K562 (cell line): ENCODE measurements at regions not wholly inside any gene's neighbourhood (a gene's known extent, or its start where the extent isn't known, plus 50 kb on each side); places are given as distances from the start of the nearest gene placed in this dataset.
A peak's percentile ranks its signal among the peaks of the same experiment; 100 is the strongest.

ENCODE experiments used
- ARID1B ChIP-seq: fragments of 450-650 bp; IDR thresholded peaks from 2 replicates; pipeline ENCODE4 v1.6.1; 2016; ENCODE audit warnings: antibody characterized with exemption, mild to moderate bottlenecking, inconsistent platforms
- CBFA2T3 ChIP-seq: fragments of 450-650 bp; IDR thresholded peaks from 2 replicates; pipeline ENCODE4 v1.6.1; 2017
- CXXC5 ChIP-seq: fragments of 250-450 bp; sonication (Bioruptor Pico); IDR thresholded peaks from 2 replicates; pipeline ENCODE4 v1.8.0; 2022; ENCODE audit warnings: inconsistent platforms, mild to moderate bottlenecking, moderate library complexity
- FUS ChIP-seq: fragments of 200-400 bp; formaldehyde crosslinking; optimal IDR thresholded peaks from 2 replicates; pipeline ENCODE3; 2017; ENCODE audit warnings: low read depth, low read length
- JUND ChIP-seq, 2 experiments: IDR thresholded peaks; 2 replicates in 1 of 2; 3 replicates in 1 of 2; pipeline ENCODE4 v1.6.1; 2011; ENCODE audit warnings: borderline replicate concordance in 2 of 2, low read depth in 2 of 2, low read length in 2 of 2, improper control_type of control experiment in 1 of 2, missing biosample characterization in 1 of 2, missing genetic modification characterization in 1 of 2, missing genetic modification reagents in 1 of 2
- MIER1 ChIP-seq: fragments of 450-650 bp; IDR thresholded peaks from 2 replicates; pipeline ENCODE4 v1.6.1; 2016; ENCODE audit warnings: antibody characterized with exemption, mild to moderate bottlenecking, low read depth
- PHTF2 ChIP-seq: fragments of 250-450 bp; sonication (Bioruptor Pico); IDR thresholded peaks from 2 replicates; pipeline ENCODE4 v1.5.0; 2021; ENCODE audit warnings: mild to moderate bottlenecking
- POLR2AphosphoS5 ChIP-seq: IDR thresholded peaks from 2 replicates; pipeline ENCODE4 v1.6.1; 2011; ENCODE audit warnings: mild to moderate bottlenecking, low read depth, low read length, moderate library complexity; ENCODE audit not compliant: control insufficient read depth, insufficient read depth
- PRPF4 ChIP-seq: fragments of 200-400 bp; formaldehyde crosslinking; IDR thresholded peaks from one replicate; pipeline ENCODE4 v1.6.1; 2017; ENCODE audit warnings: low read length, low read depth, mild to moderate bottlenecking; ENCODE audit not compliant: insufficient read depth, poor library complexity, severe bottlenecking
- RB1 ChIP-seq: fragments of 450-650 bp; IDR thresholded peaks from 2 replicates; pipeline ENCODE4 v1.6.1; 2017; ENCODE audit warnings: low read depth, mild to moderate bottlenecking
- TAL1 ChIP-seq: fragments of 450-650 bp; IDR thresholded peaks from 2 replicates; pipeline ENCODE4 v1.6.1; 2016; ENCODE audit warnings: mild to moderate bottlenecking
- TCF3 ChIP-seq: sonication (generic); formaldehyde crosslinking; IDR thresholded peaks from 2 replicates; pipeline ENCODE4 v1.4.0; 2020; ENCODE audit warnings: mild to moderate bottlenecking, missing genetic modification reagents
- ZFP36 ChIP-seq: fragments of 150-350 bp; IDR thresholded peaks from 2 replicates; pipeline ENCODE4 v1.6.1; 2018; ENCODE audit warnings: low read length, low read depth; ENCODE audit not compliant: partially characterized antibody
- ZNF584 ChIP-seq: fragments of 200-800 bp; sonication (Bioruptor generic); IDR thresholded peaks from 2 replicates; pipeline ENCODE4 v1.6.1; 2016; ENCODE audit warnings: low read depth, mild to moderate bottlenecking, missing genetic modification characterization, missing compliant biosample characterization
- TF ChIP-seq, protein P1 (sequence below): fragments of 250-450 bp; sonication (Bioruptor Pico); IDR thresholded peaks from 2 replicates; pipeline ENCODE4 v1.5.1; 2021; ENCODE audit warnings: mild to moderate bottlenecking
- TF ChIP-seq, protein P2 (sequence below): fragments of 450-650 bp; formaldehyde crosslinking; conservative IDR thresholded peaks from 2 replicates; pipeline ENCODE4 v1.4.0; 2022; ENCODE audit warnings: mild to moderate bottlenecking, missing genetic modification characterization

DNA sequence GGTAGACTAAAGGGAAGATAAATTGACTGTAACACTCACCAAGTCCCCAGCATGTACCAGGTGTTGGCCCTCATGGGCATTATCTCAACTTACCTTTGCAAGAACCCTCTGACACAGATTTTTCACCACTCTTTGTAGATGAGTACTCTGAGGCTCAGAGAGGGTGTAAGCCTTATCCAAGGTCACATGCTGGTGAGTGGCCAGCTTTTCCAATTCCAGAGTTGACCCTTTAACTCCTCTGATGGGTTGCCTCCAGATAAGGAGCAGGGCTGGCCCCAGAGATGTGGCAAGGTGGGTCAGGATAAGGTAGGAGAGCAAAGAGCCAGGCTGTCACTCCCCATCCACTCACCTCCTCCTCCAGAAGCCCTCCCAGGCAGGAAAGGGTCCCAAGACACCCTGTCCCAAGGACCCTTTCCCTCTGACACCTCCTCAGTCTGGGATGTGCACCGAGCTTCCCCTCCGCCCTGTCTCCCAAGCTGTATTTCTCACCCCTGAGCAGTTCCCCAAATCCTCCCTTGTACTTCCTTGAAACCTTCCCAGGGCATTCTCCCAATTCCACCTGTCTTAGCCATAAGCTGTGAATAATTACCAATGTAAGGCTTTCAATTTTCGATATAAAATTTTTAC is 165.9 kb downstream of the ZFP36L2 start (continued):
- TF ChIP-seq ZFP36 (peak; percentile 4), JUND (IDR thresholded peaks at IDR 0.05; ENCODE audit: borderline replicate concordance, low read depth, low read length) (0 out of 2 replicates have a peak, but pooled peaks have one; percentile 1), JUND (tag; IDR thresholded peaks at IDR 0.05; ENCODE audit: borderline replicate concordance, low read depth, low read length) (no peak), CBFA2T3 (peak; percentile 90), FUS (no peak), ZNF584 (CRISPR knock-in tag) (no peak), MIER1 (no peak), TAL1 (peak; percentile 64), CXXC5 (no peak), TCF3 (CRISPR knock-in tag) (peak; percentile 77), PRPF4 (no peak), POLR2AphosphoS5 (peak; percentile 33; the same call in 1 of the 2 replicates), ARID1B (peak; percentile 50), PHTF2 (CRISPR knock-in tag) (no peak), RB1 (no peak)
- TF ChIP-seq, protein P1, sequence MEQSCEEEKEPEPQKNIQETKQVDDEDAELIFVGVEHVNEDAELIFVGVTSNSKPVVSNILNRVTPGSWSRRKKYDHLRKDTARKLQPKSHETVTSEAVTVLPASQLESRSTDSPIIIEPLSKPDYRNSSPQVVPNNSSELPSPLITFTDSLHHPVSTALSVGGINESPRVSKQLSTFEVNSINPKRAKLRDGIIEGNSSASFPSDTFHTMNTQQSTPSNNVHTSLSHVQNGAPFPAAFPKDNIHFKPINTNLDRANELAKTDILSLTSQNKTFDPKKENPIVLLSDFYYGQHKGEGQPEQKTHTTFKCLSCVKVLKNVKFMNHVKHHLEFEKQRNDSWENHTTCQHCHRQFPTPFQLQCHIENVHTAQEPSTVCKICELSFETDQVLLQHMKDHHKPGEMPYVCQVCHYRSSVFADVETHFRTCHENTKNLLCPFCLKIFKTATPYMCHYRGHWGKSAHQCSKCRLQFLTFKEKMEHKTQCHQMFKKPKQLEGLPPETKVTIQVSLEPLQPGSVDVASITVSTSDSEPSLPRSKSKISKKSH: no peak
- TF ChIP-seq, protein P2, sequence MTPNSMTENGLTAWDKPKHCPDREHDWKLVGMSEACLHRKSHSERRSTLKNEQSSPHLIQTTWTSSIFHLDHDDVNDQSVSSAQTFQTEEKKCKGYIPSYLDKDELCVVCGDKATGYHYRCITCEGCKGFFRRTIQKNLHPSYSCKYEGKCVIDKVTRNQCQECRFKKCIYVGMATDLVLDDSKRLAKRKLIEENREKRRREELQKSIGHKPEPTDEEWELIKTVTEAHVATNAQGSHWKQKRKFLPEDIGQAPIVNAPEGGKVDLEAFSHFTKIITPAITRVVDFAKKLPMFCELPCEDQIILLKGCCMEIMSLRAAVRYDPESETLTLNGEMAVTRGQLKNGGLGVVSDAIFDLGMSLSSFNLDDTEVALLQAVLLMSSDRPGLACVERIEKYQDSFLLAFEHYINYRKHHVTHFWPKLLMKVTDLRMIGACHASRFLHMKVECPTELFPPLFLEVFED (CRISPR knock-in tag): no peak
